ENCODE measurements at regions not wholly inside any gene's neighbourhood (a gene's known extent, or its start where the extent isn't known, plus 50 kb on each side); places are given as distances from the start of the nearest gene placed in this dataset.
"Not testable (repeated sequence)": the region's sequence is repeated elsewhere in the genome, so short reads cannot be mapped to it uniquely, and the experiment has no call there.

- not testable (repeated sequence) for DNase-seq
Measured at GRCh38 chr13:100766570-100766969, 92.0 kb upstream of the TMTC4 start.

GRCh38 chr13:100764937-100765336 lies 90.3 kb upstream of the TMTC4 start:
- no peak for DNase-seq

- not testable (repeated sequence) for DNase-seq
Measured at GRCh38 chr13:100762126-100762525, 87.5 kb upstream of the TMTC4 start.

GRCh38 chr13:100755891-100756290 lies 81.3 kb upstream of the TMTC4 start:
- DNase-seq = no peak

- no peak for DNase-seq
Measured at GRCh38 chr13:100754459-100754858, 79.9 kb upstream of the TMTC4 start.

- DNase-seq = no peak
Measured at GRCh38 chr13:100753376-100753775, 78.8 kb upstream of the TMTC4 start.

GRCh38 chr13:100751826-100752225 lies 77.2 kb upstream of the TMTC4 start:
- DNase-seq = no peak

GRCh38 chr13:100746953-100747683 lies 72.5 kb upstream of the TMTC4 start:
- no peak for DNase-seq

- no peak for DNase-seq
Measured at GRCh38 chr13:100738176-100738855, 63.7 kb upstream of the TMTC4 start.

- DNase-seq = no peak
Measured at GRCh38 chr13:100735494-100735893, 60.9 kb upstream of the TMTC4 start.

GRCh38 chr13:100734194-100734720 lies 59.7 kb upstream of the TMTC4 start:
- no peak for DNase-seq

GRCh38 chr13:100733261-100733660 lies 58.7 kb upstream of the TMTC4 start:
- DNase-seq = no peak

GRCh38 chr13:100728201-100728600 lies 53.6 kb upstream of the TMTC4 start:
- no peak for DNase-seq

GRCh38 chr13:100725472-100725871 lies 50.9 kb upstream of the TMTC4 start:
- no peak for DNase-seq

GRCh38 chr13:100724568-100724967 lies 50.0 kb upstream of the TMTC4 start:
- no peak for DNase-seq
